Neural cell (in vitro differentiated cells): ENCODE measurements at regions not wholly inside any gene's neighbourhood (a gene's known extent, or its start where the extent isn't known, plus 50 kb on each side); places are given as distances from the start of the nearest gene placed in this dataset.

Experiments used
- H2AFZ ChIP-seq: fragments of 200-600, 300-800 bp; sonication (generic), shearing (Covaris generic); 2 replicates; pipeline ENCODE4 v1.6.0; 2014; ENCODE audit warnings: low read depth, mild to moderate bottlenecking, antibody characterized with exemption, low read length, moderate library complexity
- H3F3A ChIP-seq: fragments of 200-600 bp; shearing (Covaris generic); 2 replicates; pipeline ENCODE4 v1.6.1; 2016; ENCODE audit warnings: mild to moderate bottlenecking, moderate library complexity, mixed read lengths, antibody characterized with exemption, low read length; ENCODE audit not compliant: insufficient read depth, poor library complexity, severe bottlenecking
- H3K27ac ChIP-seq: fragments of 200-600, 300-800 bp; sonication (generic), shearing (Covaris generic); 2 replicates; pipeline ENCODE4 v1.5.1; 2014; ENCODE audit warnings: mild to moderate bottlenecking, low read length, moderate library complexity
- H3K27me3 ChIP-seq: fragments of 300-800, 200-600 bp; sonication (generic), shearing (Covaris generic); 2 replicates; pipeline ENCODE4 v1.6.0; 2014; ENCODE audit warnings: mild to moderate bottlenecking, low read depth, low read length, moderate library complexity; ENCODE audit not compliant: insufficient read depth
- H3K36me3 ChIP-seq: fragments of 300-800, 200-600 bp; sonication (generic), shearing (Covaris generic); 2 replicates; pipeline ENCODE4 v1.5.1; 2014; ENCODE audit warnings: mild to moderate bottlenecking, antibody characterized with exemption, low read length, moderate library complexity; ENCODE audit not compliant: insufficient read depth
- H3K4me2 ChIP-seq: fragments of 300-800, 200-600 bp; sonication (generic), shearing (Covaris generic); 2 replicates; pipeline ENCODE4 v1.6.0; 2014; ENCODE audit warnings: mild to moderate bottlenecking, low read length
- H3K4me3 ChIP-seq: fragments of 300-800, 200-600 bp; sonication (generic), shearing (Covaris generic); 2 replicates; pipeline ENCODE4 v1.5.1; 2014; ENCODE audit warnings: mild to moderate bottlenecking, low read length, moderate library complexity
- H3K79me2 ChIP-seq: fragments of 200-600 bp; shearing (Covaris generic); replicated peaks from 2 replicates; pipeline ENCODE4 v1.6.0; 2014; ENCODE audit warnings: mild to moderate bottlenecking, low read length, moderate library complexity; ENCODE audit not compliant: insufficient read depth
- H3K9ac ChIP-seq: fragments of 300-800, 200-600 bp; sonication (generic), shearing (Covaris generic); 2 replicates; pipeline ENCODE4 v1.6.1; 2016; ENCODE audit warnings: mild to moderate bottlenecking, low read length, mixed read lengths
- H3K9me2 ChIP-seq: fragments of 200-600 bp; shearing (Covaris generic); 2 replicates; pipeline ENCODE4 v1.6.1; 2016; ENCODE audit warnings: mild to moderate bottlenecking, low read length, mixed read lengths; ENCODE audit not compliant: insufficient read depth
- H3K9me3 ChIP-seq: fragments of 200-600, 300-800 bp; sonication (generic), shearing (Covaris generic); 2 replicates; pipeline ENCODE4 v1.6.1; 2016; ENCODE audit warnings: mild to moderate bottlenecking, mixed run types, low read length, moderate library complexity, mixed read lengths
- H4K20me1 ChIP-seq: fragments of 200-600 bp; shearing (Covaris generic); 2 replicates; pipeline ENCODE4 v1.6.1; 2016; ENCODE audit warnings: mild to moderate bottlenecking, mixed run types; ENCODE audit not compliant: insufficient read depth
- EP300 ChIP-seq: fragments of 450-650 bp; conservative IDR thresholded peaks from 2 replicates; pipeline ENCODE4 v1.6.1; 2014; ENCODE audit warnings: antibody characterized with exemption, mild to moderate bottlenecking, moderate library complexity; ENCODE audit not compliant: poor library complexity, severe bottlenecking
- EZH2 ChIP-seq: fragments of 200-600, 300-800 bp; shearing (Covaris generic), sonication (generic); IDR thresholded peaks from 2 replicates; pipeline ENCODE4 v1.6.1; 2014; ENCODE audit warnings: antibody characterized with exemption, low read length, borderline replicate concordance, mild to moderate bottlenecking; ENCODE audit not compliant: insufficient read depth, poor library complexity, severe bottlenecking
- MXI1 ChIP-seq: fragments of 450-650 bp; conservative IDR thresholded peaks from 2 replicates; pipeline ENCODE4 v1.6.1; 2014; ENCODE audit warnings: antibody characterized with exemption, mild to moderate bottlenecking; ENCODE audit not compliant: poor library complexity, severe bottlenecking
- POLR2AphosphoS5 ChIP-seq: IDR thresholded peaks from 2 replicates; pipeline ENCODE4 v1.6.1; 2012
- RAD21 ChIP-seq: fragments of 450-650 bp; conservative IDR thresholded peaks from 2 replicates; pipeline ENCODE4 v1.6.1; 2014; ENCODE audit warnings: antibody characterized with exemption, mild to moderate bottlenecking, moderate library complexity
- SMC3 ChIP-seq: fragments of 450-650 bp; conservative IDR thresholded peaks from 2 replicates; pipeline ENCODE4 v1.6.1; 2014; ENCODE audit warnings: antibody characterized with exemption, mild to moderate bottlenecking, moderate library complexity; ENCODE audit not compliant: poor library complexity
- TAF1 ChIP-seq: IDR thresholded peaks from 2 replicates; pipeline ENCODE4 v1.6.1; 2012; ENCODE audit warnings: low read depth
- TF ChIP-seq, protein P1 (sequence below): fragments of 450-650 bp; IDR thresholded peaks from 2 replicates; pipeline ENCODE4 v1.5.1; 2014; ENCODE audit warnings: antibody characterized with exemption, mild to moderate bottlenecking, moderate library complexity; ENCODE audit not compliant: poor library complexity, severe bottlenecking
- TF ChIP-seq, protein P2 (sequence below): IDR thresholded peaks from 2 replicates; pipeline ENCODE4 v1.6.1; 2012; ENCODE audit warnings: borderline replicate concordance

DNA sequence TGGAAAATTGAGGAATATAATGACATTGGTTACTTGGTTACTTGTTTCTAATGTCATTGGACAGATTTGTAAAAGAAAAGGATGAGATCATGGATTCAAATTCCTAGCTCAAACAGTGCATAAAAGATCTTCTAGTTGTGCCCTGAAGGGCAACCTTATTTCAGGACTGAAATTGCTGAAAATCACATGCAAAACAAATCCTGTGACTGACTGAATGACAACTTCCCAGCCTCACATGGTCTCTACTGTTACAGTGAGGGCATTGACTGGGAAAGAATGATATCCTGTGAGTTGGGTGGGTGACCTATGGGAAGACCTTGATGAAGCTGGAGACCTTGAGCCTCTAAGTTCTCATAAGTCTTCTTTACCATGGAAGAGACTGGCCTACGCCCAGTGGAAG, 90.4 kb upstream of the HAAO start:
- H3K27me3 ChIP-seq, result no peaks in the 10 kb centered on the region
- no peak overlapping the region for H3K4me2 ChIP-seq
- no peak overlapping the region for H3K9ac ChIP-seq
- no peak overlapping the region for H3K4me3 ChIP-seq
- H3K27ac ChIP-seq, result no peak overlapping the region
- no peaks in the 10 kb centered on the region for H3F3A ChIP-seq
- TF ChIP-seq EZH2 (no peak), TAF1 (no peak), MXI1 (no peak), EP300 (no peak)
- TF ChIP-seq, protein P1, sequence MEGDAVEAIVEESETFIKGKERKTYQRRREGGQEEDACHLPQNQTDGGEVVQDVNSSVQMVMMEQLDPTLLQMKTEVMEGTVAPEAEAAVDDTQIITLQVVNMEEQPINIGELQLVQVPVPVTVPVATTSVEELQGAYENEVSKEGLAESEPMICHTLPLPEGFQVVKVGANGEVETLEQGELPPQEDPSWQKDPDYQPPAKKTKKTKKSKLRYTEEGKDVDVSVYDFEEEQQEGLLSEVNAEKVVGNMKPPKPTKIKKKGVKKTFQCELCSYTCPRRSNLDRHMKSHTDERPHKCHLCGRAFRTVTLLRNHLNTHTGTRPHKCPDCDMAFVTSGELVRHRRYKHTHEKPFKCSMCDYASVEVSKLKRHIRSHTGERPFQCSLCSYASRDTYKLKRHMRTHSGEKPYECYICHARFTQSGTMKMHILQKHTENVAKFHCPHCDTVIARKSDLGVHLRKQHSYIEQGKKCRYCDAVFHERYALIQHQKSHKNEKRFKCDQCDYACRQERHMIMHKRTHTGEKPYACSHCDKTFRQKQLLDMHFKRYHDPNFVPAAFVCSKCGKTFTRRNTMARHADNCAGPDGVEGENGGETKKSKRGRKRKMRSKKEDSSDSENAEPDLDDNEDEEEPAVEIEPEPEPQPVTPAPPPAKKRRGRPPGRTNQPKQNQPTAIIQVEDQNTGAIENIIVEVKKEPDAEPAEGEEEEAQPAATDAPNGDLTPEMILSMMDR, result no peak
- TF ChIP-seq, protein P2, sequence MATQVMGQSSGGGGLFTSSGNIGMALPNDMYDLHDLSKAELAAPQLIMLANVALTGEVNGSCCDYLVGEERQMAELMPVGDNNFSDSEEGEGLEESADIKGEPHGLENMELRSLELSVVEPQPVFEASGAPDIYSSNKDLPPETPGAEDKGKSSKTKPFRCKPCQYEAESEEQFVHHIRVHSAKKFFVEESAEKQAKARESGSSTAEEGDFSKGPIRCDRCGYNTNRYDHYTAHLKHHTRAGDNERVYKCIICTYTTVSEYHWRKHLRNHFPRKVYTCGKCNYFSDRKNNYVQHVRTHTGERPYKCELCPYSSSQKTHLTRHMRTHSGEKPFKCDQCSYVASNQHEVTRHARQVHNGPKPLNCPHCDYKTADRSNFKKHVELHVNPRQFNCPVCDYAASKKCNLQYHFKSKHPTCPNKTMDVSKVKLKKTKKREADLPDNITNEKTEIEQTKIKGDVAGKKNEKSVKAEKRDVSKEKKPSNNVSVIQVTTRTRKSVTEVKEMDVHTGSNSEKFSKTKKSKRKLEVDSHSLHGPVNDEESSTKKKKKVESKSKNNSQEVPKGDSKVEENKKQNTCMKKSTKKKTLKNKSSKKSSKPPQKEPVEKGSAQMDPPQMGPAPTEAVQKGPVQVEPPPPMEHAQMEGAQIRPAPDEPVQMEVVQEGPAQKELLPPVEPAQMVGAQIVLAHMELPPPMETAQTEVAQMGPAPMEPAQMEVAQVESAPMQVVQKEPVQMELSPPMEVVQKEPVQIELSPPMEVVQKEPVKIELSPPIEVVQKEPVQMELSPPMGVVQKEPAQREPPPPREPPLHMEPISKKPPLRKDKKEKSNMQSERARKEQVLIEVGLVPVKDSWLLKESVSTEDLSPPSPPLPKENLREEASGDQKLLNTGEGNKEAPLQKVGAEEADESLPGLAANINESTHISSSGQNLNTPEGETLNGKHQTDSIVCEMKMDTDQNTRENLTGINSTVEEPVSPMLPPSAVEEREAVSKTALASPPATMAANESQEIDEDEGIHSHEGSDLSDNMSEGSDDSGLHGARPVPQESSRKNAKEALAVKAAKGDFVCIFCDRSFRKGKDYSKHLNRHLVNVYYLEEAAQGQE, result no peak
- H4K20me1 ChIP-seq, result no peaks in the 10 kb centered on the region
- no peaks in the 10 kb centered on the region for H3K9me2 ChIP-seq
- no peaks in the 10 kb centered on the region for H3K9me3 ChIP-seq
- H2AFZ ChIP-seq, result no peak overlapping the region
- no peaks in the 10 kb centered on the region for H3K36me3 ChIP-seq
- no peaks in the 10 kb centered on the region for H3K79me2 ChIP-seq

DNA sequence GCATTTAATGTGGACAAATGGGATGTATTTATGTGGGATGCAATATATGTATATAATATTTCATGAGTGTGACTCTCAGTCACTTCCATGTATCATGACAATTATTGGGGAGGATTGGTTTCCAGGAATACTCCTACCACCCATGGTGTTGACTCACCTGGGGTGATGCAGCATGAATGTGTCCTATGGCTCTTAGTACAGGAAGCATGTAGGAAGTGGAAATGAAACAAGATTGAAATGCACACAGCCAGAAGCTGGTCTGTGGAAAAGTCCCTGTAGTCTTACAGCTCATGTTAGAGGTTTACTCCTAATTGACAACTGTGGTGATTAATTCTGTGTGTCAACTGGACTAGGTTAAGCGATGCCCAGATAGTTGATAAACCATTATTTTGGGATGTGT, 89.3 kb upstream of the HAAO start:
- H3F3A ChIP-seq, result no peaks in the 10 kb centered on the region
- no peak for TF ChIP-seq TAF1
- no peak for TF ChIP-seq POLR2AphosphoS5
- TF ChIP-seq, protein P1, result no peak
- TF ChIP-seq SMC3, result no peak
- TF ChIP-seq EZH2, result no peak
- TF ChIP-seq, protein P2, result no peak
- no peak for TF ChIP-seq MXI1
- no peak for TF ChIP-seq RAD21
- no peak for TF ChIP-seq EP300
- H3K27ac ChIP-seq, result no peak overlapping the region

More for the DNA sequence above, 89.3 kb upstream of the HAAO start:
- Histone ChIP-seq H3K27me3 (no peaks in the 10 kb centered on the region), H3K4me2 (no peak overlapping the region), H3K9me3 (no peaks in the 10 kb centered on the region), H4K20me1 (no peaks in the 10 kb centered on the region), H3K9me2 (no peaks in the 10 kb centered on the region), H3K79me2 (no peaks in the 10 kb centered on the region), H3K4me3 (no peak overlapping the region), H2AFZ (no peak overlapping the region), H3K36me3 (no peaks in the 10 kb centered on the region), H3K9ac (no peak overlapping the region)
